ENCODE measurements at regions not wholly inside any gene's neighbourhood (a gene's known extent, or its start where the extent isn't known, plus 50 kb on each side); places are given as distances from the start of the nearest gene placed in this dataset.

DNA sequence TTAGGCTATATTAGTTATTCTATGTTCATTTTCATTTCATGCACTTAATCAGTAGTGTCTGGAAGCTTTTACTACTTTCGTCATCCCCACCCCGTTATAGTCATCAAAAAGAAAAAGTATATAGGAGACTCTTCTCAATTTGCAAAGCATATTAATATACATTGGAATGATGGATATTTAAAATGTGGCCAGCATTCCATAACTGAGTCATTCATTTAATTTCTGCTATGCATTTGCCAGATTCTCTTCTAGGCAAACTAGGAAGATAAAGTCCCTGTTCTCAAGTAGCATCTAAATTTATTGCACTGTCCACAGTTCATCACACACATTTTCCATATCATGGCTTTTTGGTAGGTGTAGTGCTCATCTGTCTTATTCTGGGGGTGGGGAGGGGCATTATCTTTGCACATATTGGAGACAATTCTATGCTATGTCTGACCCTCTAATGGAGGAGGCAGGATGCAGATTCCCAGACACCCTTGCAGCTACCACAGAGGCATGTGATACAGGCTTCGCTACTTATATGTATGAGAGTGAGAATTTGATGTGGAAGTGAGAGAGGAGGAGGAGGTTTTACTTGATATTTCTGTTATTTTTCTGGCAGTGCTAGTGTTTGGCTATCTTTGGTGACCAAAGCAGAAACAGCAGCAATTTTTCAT, 125.8 kb downstream of the CTH start:
- no peak overlapping the region for H3K4me3 ChIP-seq (replicated peaks in 1 of 2; ENCODE audit: low read depth in 2 of 2, low read length in 2 of 2)
- no peak for DNase-seq (ENCODE audit: low read depth in 2 of 2)
- TF ChIP-seq, protein P1, sequence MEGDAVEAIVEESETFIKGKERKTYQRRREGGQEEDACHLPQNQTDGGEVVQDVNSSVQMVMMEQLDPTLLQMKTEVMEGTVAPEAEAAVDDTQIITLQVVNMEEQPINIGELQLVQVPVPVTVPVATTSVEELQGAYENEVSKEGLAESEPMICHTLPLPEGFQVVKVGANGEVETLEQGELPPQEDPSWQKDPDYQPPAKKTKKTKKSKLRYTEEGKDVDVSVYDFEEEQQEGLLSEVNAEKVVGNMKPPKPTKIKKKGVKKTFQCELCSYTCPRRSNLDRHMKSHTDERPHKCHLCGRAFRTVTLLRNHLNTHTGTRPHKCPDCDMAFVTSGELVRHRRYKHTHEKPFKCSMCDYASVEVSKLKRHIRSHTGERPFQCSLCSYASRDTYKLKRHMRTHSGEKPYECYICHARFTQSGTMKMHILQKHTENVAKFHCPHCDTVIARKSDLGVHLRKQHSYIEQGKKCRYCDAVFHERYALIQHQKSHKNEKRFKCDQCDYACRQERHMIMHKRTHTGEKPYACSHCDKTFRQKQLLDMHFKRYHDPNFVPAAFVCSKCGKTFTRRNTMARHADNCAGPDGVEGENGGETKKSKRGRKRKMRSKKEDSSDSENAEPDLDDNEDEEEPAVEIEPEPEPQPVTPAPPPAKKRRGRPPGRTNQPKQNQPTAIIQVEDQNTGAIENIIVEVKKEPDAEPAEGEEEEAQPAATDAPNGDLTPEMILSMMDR (IDR thresholded peaks at IDR 0.05; ENCODE audit: low read depth, low read length), result no peak

- no peak overlapping the region for H3K4me3 ChIP-seq (replicated peaks in 1 of 2; ENCODE audit: low read depth in 2 of 2, low read length in 2 of 2)
- TF ChIP-seq, protein P1 (IDR thresholded peaks at IDR 0.05; ENCODE audit: low read depth, low read length), result no peak
- DNase-seq (ENCODE audit: low read depth in 2 of 2), result no peak
Measured at GRCh38 chr1:70537788-70538187, 126.7 kb downstream of the CTH start.

DNA sequence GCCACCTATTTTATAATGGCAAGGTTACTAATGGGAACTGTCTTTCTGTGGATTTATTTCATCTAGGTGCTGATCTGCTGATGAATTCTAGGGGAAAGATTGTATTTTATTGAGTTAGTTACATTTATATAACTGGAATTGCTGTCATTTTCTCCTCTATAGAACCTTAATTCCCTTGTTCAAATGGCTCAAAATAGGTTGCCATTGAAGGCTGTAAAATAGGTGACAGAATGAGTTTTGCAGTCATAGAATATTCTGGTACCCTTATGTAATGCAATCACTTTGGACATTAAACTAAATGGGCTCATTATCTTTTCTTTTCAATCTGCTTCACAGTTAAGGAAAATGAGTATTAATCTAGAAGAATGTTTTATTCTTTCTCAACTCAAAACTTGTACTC, 131.0 kb downstream of the CTH start:
- no peak for DNase-seq (ENCODE audit: low read depth in 2 of 2)
- TF ChIP-seq, protein P1 (IDR thresholded peaks at IDR 0.05; ENCODE audit: low read depth, low read length), result no peak
- no peak overlapping the region for H3K4me3 ChIP-seq (replicated peaks in 1 of 2; ENCODE audit: low read depth in 2 of 2, low read length in 2 of 2)

DNA sequence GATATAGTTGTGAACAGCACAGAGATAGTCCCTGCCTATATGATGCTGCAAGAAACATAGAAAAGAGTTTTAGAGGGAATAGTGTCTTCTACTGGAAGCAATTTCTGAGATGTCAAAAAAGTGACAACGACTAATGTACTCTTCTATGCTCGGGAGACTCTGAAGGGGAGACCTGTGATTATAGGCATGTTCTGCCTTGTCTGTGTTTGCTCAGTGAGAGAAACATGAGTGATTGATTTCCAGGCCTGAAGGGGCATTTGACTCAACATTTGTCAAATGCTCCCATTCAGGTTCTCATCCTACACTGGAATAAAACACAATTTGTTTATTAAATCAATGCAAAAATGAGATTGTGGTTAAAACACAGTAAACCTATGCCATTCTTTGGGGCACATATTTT, 131.8 kb downstream of the CTH start:
- no peak for DNase-seq (ENCODE audit: low read depth in 2 of 2)
- H3K4me3 ChIP-seq (replicated peaks in 1 of 2; ENCODE audit: low read depth in 2 of 2, low read length in 2 of 2), result no peak overlapping the region
- TF ChIP-seq, protein P1 (IDR thresholded peaks at IDR 0.05; ENCODE audit: low read depth, low read length), result no peak

DNA sequence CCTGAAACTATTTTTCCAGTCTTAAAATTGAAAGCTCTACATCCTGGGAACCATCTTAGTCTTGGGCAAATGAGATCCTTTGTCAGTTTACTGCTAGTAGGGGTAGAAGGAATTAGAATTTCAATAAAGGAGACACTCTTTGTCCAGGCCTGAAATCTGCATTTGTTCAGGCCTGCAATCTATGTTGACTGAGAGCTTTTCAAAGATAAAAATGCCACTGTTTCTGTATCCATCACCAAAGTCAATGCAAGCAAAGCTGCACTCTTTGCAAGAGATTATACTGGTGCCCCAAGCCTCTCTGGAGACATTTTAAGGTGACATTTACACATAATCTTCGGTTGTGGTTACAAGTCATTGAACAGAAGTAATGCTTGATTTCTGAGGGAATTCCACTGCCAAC, 135.7 kb downstream of the CTH start:
- H3K4me3 ChIP-seq (replicated peaks in 1 of 2; ENCODE audit: low read depth in 2 of 2, low read length in 2 of 2), result no peak overlapping the region
- TF ChIP-seq, protein P1 (IDR thresholded peaks at IDR 0.05; ENCODE audit: low read depth, low read length), result no peak
- no peak for DNase-seq (ENCODE audit: low read depth in 2 of 2)

DNA sequence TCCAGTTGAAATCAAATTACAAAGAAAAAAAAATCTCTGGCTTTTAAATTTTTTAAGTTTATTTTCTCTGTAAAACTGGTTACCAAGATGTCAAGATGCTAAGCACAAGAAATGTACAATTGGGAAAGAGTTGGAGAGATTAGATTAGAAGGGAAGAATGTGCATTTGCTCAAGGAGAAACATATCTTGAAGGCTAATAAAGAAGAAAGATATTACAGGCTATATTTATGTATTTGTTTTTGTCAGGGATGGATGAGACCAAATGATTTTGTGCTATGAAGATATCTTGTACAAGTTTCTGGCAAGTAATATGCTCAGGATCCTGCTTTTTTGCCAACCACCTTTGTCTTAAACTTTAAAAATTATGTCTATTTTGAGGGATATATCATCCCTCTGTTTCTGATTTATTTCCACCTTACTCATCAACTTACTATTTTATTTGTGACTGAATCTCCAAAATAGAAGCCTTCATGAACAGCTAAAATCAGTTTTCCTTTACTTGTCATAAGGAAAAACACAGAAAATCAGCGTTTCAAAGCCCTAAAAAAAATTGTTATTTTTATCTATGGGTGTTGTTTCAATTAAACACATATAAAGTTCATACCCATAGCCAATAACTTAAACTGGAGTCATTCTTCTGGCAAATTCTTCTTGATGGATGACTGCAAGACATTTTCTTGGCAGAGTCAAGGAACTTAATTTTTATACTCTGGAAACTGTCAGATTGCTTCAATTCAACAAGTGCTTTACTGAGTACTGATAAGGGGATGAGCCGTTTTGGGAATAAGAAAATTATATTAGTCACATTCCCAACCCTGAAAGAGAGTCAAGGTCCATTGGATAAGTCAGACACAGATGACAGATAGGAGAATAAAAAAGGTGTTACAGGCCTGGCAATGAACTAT, 141.8 kb downstream of the CTH start:
- TF ChIP-seq, protein P1 (IDR thresholded peaks at IDR 0.05; ENCODE audit: low read depth, low read length), result no peak
- no peak overlapping the region for H3K4me3 ChIP-seq (replicated peaks in 1 of 2; ENCODE audit: low read depth in 2 of 2, low read length in 2 of 2)
- DNase-seq (ENCODE audit: low read depth in 2 of 2), result no peak
